WERI-Rb-1 (cell line): ENCODE measurements at regions not wholly inside any gene's neighbourhood (a gene's known extent, or its start where the extent isn't known, plus 50 kb on each side); places are given as distances from the start of the nearest gene placed in this dataset.

ENCODE experiments used
- DNase-seq: peaks from one replicate; pipeline ENCODE4 v3.0.0-alpha.2; 2020
- H3K27ac ChIP-seq: fragments of 250-450 bp; sonication (Bioruptor Pico); 2 replicates; pipeline ENCODE4 v1.5.1; 2020; ENCODE audit warnings: mild to moderate bottlenecking, moderate library complexity
- H3K27me3 ChIP-seq: fragments of 250-450 bp; sonication (Bioruptor Pico); 2 replicates; pipeline ENCODE4 v1.5.1; 2021; ENCODE audit warnings: mild to moderate bottlenecking, low read depth, moderate library complexity; ENCODE audit not compliant: insufficient read depth, severe bottlenecking
- H3K36me3 ChIP-seq: fragments of 250-450 bp; sonication (Bioruptor Pico); 2 replicates; pipeline ENCODE4 v1.5.1; 2020; ENCODE audit warnings: mild to moderate bottlenecking, moderate library complexity
- H3K4me3 ChIP-seq: 2 replicates; pipeline ENCODE4 v1.5.1; 2011; ENCODE audit warnings: low read depth, mild to moderate bottlenecking, control low read depth, low read length
- H3K9me3 ChIP-seq: fragments of 250-450 bp; sonication (Bioruptor Pico); 2 replicates; pipeline ENCODE4 v1.5.1; 2021; ENCODE audit warnings: mild to moderate bottlenecking, moderate library complexity; ENCODE audit not compliant: severe bottlenecking
- TF ChIP-seq, protein P1 (sequence below): IDR thresholded peaks from 2 replicates; pipeline ENCODE4 v1.5.1; 2011; ENCODE audit warnings: low read depth, mild to moderate bottlenecking, control low read depth, inconsistent platforms, low read length

DNA sequence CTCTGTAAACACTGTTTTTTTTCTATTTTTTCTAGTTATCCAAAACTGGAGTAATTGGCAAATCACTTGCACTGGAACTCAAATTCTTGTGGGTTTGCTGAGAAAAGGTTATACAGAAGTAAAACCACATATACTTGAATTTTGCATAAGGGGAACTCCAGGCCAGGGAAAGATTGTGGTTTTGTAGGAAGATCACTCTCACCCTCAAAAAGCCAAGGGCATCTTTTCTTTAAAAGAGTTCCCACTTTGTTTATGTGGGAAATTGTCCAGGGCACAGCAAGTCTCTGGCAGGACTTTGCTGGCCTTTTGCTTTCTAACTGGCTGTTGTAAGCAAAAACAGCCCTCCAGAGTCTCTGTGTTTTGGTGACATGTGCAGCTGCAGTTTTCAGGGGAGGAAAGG is 340.3 kb upstream of the RBMS3 start:
- no peaks in the 10 kb centered on the region for H3K27me3 ChIP-seq
- no peaks in the 10 kb centered on the region for H3K36me3 ChIP-seq
- H3K27ac ChIP-seq = no peak overlapping the region
- TF ChIP-seq, protein P1, sequence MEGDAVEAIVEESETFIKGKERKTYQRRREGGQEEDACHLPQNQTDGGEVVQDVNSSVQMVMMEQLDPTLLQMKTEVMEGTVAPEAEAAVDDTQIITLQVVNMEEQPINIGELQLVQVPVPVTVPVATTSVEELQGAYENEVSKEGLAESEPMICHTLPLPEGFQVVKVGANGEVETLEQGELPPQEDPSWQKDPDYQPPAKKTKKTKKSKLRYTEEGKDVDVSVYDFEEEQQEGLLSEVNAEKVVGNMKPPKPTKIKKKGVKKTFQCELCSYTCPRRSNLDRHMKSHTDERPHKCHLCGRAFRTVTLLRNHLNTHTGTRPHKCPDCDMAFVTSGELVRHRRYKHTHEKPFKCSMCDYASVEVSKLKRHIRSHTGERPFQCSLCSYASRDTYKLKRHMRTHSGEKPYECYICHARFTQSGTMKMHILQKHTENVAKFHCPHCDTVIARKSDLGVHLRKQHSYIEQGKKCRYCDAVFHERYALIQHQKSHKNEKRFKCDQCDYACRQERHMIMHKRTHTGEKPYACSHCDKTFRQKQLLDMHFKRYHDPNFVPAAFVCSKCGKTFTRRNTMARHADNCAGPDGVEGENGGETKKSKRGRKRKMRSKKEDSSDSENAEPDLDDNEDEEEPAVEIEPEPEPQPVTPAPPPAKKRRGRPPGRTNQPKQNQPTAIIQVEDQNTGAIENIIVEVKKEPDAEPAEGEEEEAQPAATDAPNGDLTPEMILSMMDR = no peak
- no peak for DNase-seq
- no peak overlapping the region for H3K4me3 ChIP-seq
- H3K9me3 ChIP-seq = no peaks in the 10 kb centered on the region

DNA sequence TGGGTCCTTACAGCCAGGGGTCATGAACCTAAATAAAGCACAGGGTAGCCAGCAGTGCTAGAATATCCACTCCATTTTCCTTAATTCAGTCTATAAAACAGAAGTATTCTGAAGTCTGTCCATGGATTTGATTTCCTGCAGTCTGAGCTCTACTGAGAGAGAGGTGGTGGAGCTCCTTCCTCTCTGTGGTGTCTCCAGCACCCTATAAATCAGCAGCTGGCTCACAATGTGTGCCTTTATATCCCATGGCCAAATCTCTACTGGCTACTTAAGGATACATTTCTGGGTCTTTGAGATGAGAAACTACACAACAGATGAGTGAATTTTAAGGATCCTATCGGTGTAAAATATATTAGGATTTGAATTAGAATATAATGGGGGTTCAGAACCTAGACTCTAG is 339.9 kb upstream of the RBMS3 start:
- Histone ChIP-seq H3K4me3 (no peak overlapping the region), H3K27ac (no peak overlapping the region)
- DNase-seq = no peak

DNA sequence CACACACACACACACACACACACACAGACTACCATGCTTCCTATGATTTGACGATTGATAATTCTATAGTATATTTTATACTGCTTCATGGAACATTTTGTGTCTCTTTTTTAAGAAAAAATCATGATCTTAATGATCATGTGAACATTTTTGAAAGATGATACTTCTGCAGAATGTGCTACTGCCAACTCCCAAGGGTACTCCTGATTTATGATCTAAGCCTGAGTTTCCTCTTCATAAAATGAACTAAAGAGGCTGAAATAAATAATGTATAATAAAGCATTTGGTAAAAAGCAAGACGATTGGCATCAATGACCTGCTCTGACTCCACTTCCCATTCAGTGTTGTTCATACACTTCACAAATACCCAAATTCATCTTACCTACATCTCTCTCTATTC is 333.8 kb upstream of the RBMS3 start:
- no peak overlapping the region for H3K27ac ChIP-seq
- H3K36me3 ChIP-seq = no peaks in the 10 kb centered on the region
- H3K9me3 ChIP-seq = no peaks in the 10 kb centered on the region
- TF ChIP-seq, protein P1 = no peak
- no peaks in the 10 kb centered on the region for H3K27me3 ChIP-seq
- no peak overlapping the region for H3K4me3 ChIP-seq
- no peak for DNase-seq

More for the DNA sequence above, 339.9 kb upstream of the RBMS3 start:
- Histone ChIP-seq H3K27me3 (no peaks in the 10 kb centered on the region), H3K9me3 (no peaks in the 10 kb centered on the region), H3K36me3 (no peaks in the 10 kb centered on the region)
- TF ChIP-seq, protein P1 = no peak

DNA sequence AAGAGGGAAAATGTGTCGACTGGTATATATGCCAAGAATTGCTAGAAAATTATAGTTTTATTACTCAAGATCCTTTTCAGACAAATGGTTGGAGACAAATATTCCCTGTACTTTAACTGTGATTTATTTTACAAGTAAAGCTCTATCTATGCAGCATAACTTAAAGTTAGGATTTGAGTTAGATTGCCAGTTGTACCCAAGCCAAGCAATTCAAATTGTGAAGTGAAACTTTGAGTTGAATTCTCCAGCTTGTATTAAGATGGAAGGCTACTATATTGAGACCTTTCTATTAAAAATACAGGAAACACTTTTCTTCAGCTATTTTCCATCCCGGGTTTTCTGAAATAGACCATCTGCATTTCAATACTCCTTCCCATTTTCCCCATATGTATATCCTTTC is 333.1 kb upstream of the RBMS3 start:
- no peaks in the 10 kb centered on the region for H3K27me3 ChIP-seq
- H3K27ac ChIP-seq = no peak overlapping the region
- TF ChIP-seq, protein P1 = no peak

DNA sequence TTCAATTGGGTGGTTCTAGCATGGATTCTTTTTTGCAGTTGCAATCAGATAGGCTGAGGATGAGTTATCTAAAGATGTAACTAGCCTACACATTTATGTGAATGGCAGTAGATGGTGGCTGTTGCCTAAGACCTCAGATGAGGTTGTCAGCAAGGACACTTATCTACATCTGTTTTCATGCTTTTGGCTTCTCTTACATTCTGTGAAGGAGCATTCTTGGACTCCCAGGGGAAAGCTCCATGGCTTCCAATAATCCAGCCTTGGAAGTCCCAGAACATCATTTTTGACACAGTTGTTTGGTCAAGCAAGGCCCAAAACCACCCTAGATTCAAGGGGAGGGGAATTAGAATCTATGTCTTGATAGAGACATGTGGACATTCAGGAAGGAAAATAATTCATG is 332.2 kb upstream of the RBMS3 start:
- H3K4me3 ChIP-seq = no peak overlapping the region
- no peaks in the 10 kb centered on the region for H3K27me3 ChIP-seq
- DNase-seq = no peak
- H3K36me3 ChIP-seq = no peaks in the 10 kb centered on the region
- TF ChIP-seq, protein P1 = no peak
- H3K9me3 ChIP-seq = no peaks in the 10 kb centered on the region
- no peak overlapping the region for H3K27ac ChIP-seq

More for the DNA sequence above, 333.1 kb upstream of the RBMS3 start:
- H3K9me3 ChIP-seq = no peaks in the 10 kb centered on the region
- no peaks in the 10 kb centered on the region for H3K36me3 ChIP-seq
- no peak overlapping the region for H3K4me3 ChIP-seq
- DNase-seq = no peak

DNA sequence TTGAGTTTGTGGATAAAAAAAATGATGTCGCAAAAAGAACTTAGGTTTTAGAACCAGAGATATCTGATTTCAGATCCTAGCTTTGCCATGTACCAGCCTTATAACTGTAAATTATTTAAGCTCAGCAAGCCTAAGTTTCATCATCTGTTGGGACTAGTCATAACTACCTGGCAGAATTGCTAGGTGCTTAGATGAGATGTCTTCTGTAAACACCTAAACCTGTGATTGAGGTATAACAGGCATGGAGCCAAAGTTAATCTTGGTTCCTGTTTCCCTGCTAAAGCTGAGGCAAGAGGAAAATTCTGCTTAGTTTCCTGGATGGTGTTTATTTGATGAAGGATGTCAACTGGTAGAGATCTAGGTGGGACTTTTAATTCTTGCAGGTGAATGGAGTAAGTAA is 331.3 kb upstream of the RBMS3 start:
- no peak for DNase-seq
- TF ChIP-seq, protein P1 = no peak
- H3K27ac ChIP-seq = no peak overlapping the region
- no peaks in the 10 kb centered on the region for H3K27me3 ChIP-seq
- H3K9me3 ChIP-seq = no peaks in the 10 kb centered on the region
- H3K4me3 ChIP-seq = no peak overlapping the region
- H3K36me3 ChIP-seq = no peaks in the 10 kb centered on the region
